ENCODE measurements at regions not wholly inside any gene's neighbourhood (a gene's known extent, or its start where the extent isn't known, plus 50 kb on each side); places are given as distances from the start of the nearest gene placed in this dataset.

GRCh38 chr3:28664123-28664522 is 315.5 kb upstream of the AZI2 start:
- Histone ChIP-seq H3K9me3 (ENCODE audit: low read length) (no peaks in the 10 kb centered on the region), H3K9ac (ENCODE audit: low read length) (no peak overlapping the region), H3K4me1 (ENCODE audit: insufficient read depth, low read length) (no peaks in the 10 kb centered on the region), H3F3A (ENCODE audit: low read length, unreplicated experiment) (no peaks in the 10 kb centered on the region), H3K79me2 (ENCODE audit: low read length) (no peaks in the 10 kb centered on the region), H4K20me1 (ENCODE audit: low read length) (no peaks in the 10 kb centered on the region), H3K36me3 (ENCODE audit: low read depth, low read length) (no peaks in the 10 kb centered on the region), H3K9me2 (replicated peaks; ENCODE audit: low read length) (no peaks in the 10 kb centered on the region), H2AFZ (ENCODE audit: low read length) (no peak overlapping the region), H3K27ac (ENCODE audit: low read length) (no peak overlapping the region), H3K4me3 (ENCODE audit: low read length) (no peak overlapping the region), H3K4me2 (ENCODE audit: low read length) (no peak overlapping the region), H3K27me3 (ENCODE audit: low read length) (peaks cover 36% of the 10 kb centered on the region)
- DNase-seq (no peak), ATAC-seq (no peak)
- intact Hi-C loops (cut with micrococcal nuclease) = loop anchor here (10.0 kb wide), 1 partner anchor 131 kb away; no protein-coding TSS in a partner anchor
- no TSS peak for BruUV-seq (replicated peaks)
- TF ChIP-seq CTCF (conservative IDR thresholded peaks at IDR 0.05; ENCODE audit: low read depth, low read length) (no peak), EZH2 (IDR thresholded peaks at IDR 0.05; ENCODE audit: low read length, unreplicated experiment) (no peak), EZH2phosphoT487 (IDR thresholded peaks at IDR 0.05; ENCODE audit: borderline replicate concordance, low read length) (no peak)
- ChIA-PET POLR2A (ENCODE audit: unreplicated experiment) (no interaction called here), CTCF (no interaction called here)

- no TSS peak for BruUV-seq (replicated peaks)
- Histone ChIP-seq H3K9me2 (replicated peaks; ENCODE audit: low read length) (no peaks in the 10 kb centered on the region), H2AFZ (ENCODE audit: low read length) (no peak overlapping the region), H3K9me3 (ENCODE audit: low read length) (no peaks in the 10 kb centered on the region), H3K27me3 (ENCODE audit: low read length) (peaks cover 48% of the 10 kb centered on the region), H4K20me1 (ENCODE audit: low read length) (no peaks in the 10 kb centered on the region), H3K79me2 (ENCODE audit: low read length) (no peaks in the 10 kb centered on the region), H3K4me1 (ENCODE audit: insufficient read depth, low read length) (no peaks in the 10 kb centered on the region), H3K27ac (ENCODE audit: low read length) (no peak overlapping the region), H3K4me2 (ENCODE audit: low read length) (no peak overlapping the region), H3K4me3 (ENCODE audit: low read length) (no peak overlapping the region), H3K36me3 (ENCODE audit: low read depth, low read length) (no peaks in the 10 kb centered on the region), H3F3A (ENCODE audit: low read length, unreplicated experiment) (no peaks in the 10 kb centered on the region), H3K9ac (ENCODE audit: low read length) (no peak overlapping the region)
- ATAC-seq (peak; percentile 98), DNase-seq (peak; percentile 83)
- intact Hi-C loops (cut with micrococcal nuclease) = loop anchor here (5.0 to 10.0 kb wide), 4 partner anchors 127 to 1094 kb away; no protein-coding TSS in a partner anchor
- POLR2A ChIA-PET (ENCODE audit: unreplicated experiment) = interaction anchor here (0.5 kb wide), 1 partner anchor 67 kb away, joined by 4 read pairs; no protein-coding TSS in a partner anchor
- TF ChIP-seq EZH2phosphoT487 (IDR thresholded peaks at IDR 0.05; ENCODE audit: borderline replicate concordance, low read length) (no peak), EZH2 (IDR thresholded peaks at IDR 0.05; ENCODE audit: low read length, unreplicated experiment) (no peak), CTCF (conservative IDR thresholded peaks at IDR 0.05; ENCODE audit: low read depth, low read length) (peak; percentile 93)
- CTCF ChIA-PET = interaction anchor here (0.5 to 1.2 kb wide), 14 partner anchors 16 to 1174 kb away, joined by 3 to 8 read pairs (median 3); no protein-coding TSS in a partner anchor
Observed at GRCh38 chr3:28667646-28668621, 319.3 kb upstream of the AZI2 start.
